AG09309 (cell line): ENCODE measurements at regions not wholly inside any gene's neighbourhood (a gene's known extent, or its start where the extent isn't known, plus 50 kb on each side); places are given as distances from the start of the nearest gene placed in this dataset.

Experiments
- DNase-seq: peaks from one replicate; pipeline ENCODE4 v3.0.0-alpha.2; 2010; ENCODE audit warnings: low read depth
- H3K4me3 ChIP-seq: 2 replicates; pipeline ENCODE4 v1.5.1; 2011; ENCODE audit warnings: mild to moderate bottlenecking, low read depth, low read length, moderate library complexity; ENCODE audit not compliant: control insufficient read depth
- CTCF ChIP-seq: IDR thresholded peaks from 2 replicates; pipeline ENCODE4 v1.5.1; 2011; ENCODE audit warnings: mild to moderate bottlenecking, low read depth, low read length, inconsistent platforms; ENCODE audit not compliant: insufficient read depth, control insufficient read depth; ENCODE audit errors: missing control alignments

DNA sequence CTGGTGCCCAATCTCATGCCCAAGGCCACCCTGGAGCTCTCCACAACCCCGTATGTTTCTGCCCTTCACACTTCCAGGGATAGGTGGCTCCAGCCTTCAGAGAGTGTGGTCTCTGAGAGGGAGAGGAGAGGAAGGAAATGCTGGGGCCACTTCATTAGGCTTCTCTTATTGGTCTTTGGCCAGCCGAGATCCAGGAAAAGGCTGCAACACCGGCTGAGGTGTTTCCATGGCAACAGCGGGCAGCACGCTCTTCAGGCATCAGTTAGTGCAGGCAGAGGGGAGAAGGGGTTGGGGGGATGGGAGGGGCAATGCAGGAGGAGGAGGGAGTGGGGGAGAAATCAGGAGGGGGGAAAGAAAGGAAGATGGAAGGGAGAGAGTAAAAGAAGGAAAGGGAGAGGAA is 275.1 kb upstream of the GJB5 start:
- no peak overlapping the region for H3K4me3 ChIP-seq
- no peak for DNase-seq
- TF ChIP-seq CTCF, result no peak

GRCh38 chr1:34488080-34488708 is 266.7 kb upstream of the GJB5 start:
- no peak for DNase-seq
- no peak for TF ChIP-seq CTCF
- H3K4me3 ChIP-seq, result no peak overlapping the region

- TF ChIP-seq CTCF, result no peak
- H3K4me3 ChIP-seq, result no peak overlapping the region
- no peak for DNase-seq
Observed at GRCh38 chr1:34500451-34500850, 254.4 kb upstream of the GJB5 start.

GRCh38 chr1:34511802-34512201 is 243.0 kb upstream of the GJB5 start:
- no peak for DNase-seq
- TF ChIP-seq CTCF, result no peak
- H3K4me3 ChIP-seq, result no peak overlapping the region

DNA sequence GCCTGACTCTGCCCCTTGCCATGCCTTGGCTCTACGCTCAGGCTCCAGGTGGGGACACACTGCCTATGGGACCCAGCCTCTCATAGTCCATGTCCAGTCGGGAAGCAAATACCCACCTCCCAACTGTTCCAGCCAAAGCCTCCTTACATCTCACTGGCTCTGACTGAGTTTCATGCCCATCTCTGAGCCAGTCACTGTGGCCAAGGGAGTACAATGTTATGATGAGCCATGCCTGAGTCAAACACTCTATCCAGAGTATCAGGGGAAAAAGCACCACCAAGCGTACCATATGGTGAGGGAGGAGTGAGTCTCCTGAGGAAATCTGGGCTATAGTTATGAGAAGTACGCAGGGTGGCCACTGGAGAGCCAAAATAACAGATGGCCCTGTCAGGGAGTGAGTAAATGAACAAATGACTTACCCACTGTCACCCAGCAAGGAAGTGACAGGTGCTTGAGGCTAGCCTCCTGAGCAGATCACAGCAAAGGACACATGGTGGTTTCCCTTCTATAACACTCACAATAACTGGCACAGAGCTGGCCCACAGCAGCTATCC is 236.6 kb upstream of the GJB5 start:
- TF ChIP-seq CTCF, result no peak
- H3K4me3 ChIP-seq, result no peak overlapping the region
- DNase-seq, result no peak

DNA sequence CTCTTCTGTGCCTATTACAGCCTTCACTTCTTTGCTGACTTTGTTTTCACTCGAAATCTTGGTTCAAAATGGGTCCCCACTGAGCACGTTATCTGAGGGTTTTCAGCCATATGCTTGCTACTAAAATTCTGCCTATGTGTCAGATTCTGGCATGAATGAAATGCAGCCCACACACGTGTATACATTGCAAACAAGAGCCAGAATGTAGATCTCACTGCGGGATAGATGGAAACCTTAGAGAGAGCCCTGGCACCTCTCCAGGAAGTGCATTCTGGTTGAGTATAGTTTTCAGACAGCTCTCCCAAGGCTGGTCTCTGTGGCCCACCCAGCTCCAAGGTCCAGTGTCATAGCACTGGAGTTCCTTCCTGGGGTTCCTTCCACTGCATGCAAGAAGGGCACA is 234.7 kb upstream of the GJB5 start:
- no peak for DNase-seq
- H3K4me3 ChIP-seq, result no peak overlapping the region
- no peak for TF ChIP-seq CTCF
